Parathyroid adenoma (tissue), 2 donors: ENCODE measurements at regions not wholly inside any gene's neighbourhood (a gene's known extent, or its start where the extent isn't known, plus 50 kb on each side); places are given as distances from the start of the nearest gene placed in this dataset.

ENCODE experiments used
- H2AFZ ChIP-seq: fragments of 300-600 bp; sonication (generic); one replicate; pipeline ENCODE4 v1.7.0; 2017; ENCODE audit warnings: antibody characterized with exemption, mild to moderate bottlenecking
- H3K27ac ChIP-seq: fragments of 300-600 bp; sonication (generic); one replicate; pipeline ENCODE4 v1.7.0; 2017
- H3K27me3 ChIP-seq: fragments of 300-600 bp; sonication (generic); one replicate; pipeline ENCODE4 v1.7.0; 2017; ENCODE audit warnings: low read length; ENCODE audit not compliant: control insufficient read depth, insufficient read depth
- H3K36me3 ChIP-seq: fragments of 300-600 bp; sonication (generic); one replicate; pipeline ENCODE4 v1.7.0; 2017; ENCODE audit warnings: low read length; ENCODE audit not compliant: control insufficient read depth, insufficient read depth
- H3K4me1 ChIP-seq: fragments of 300-600 bp; sonication (generic); one replicate; pipeline ENCODE4 v1.7.0; 2017; ENCODE audit warnings: control low read depth
- H3K4me2 ChIP-seq: fragments of 300-600 bp; sonication (generic); one replicate; pipeline ENCODE4 v1.7.0; 2017; ENCODE audit warnings: low read length
- H3K4me3 ChIP-seq: fragments of 300-600 bp; sonication (generic); one replicate; pipeline ENCODE4 v1.7.0; 2017; ENCODE audit warnings: low read depth, low read length
- H3K79me2 ChIP-seq: fragments of 300-600 bp; sonication (generic); one replicate; pipeline ENCODE4 v1.7.0; 2017; ENCODE audit warnings: control low read depth
- H3K9ac ChIP-seq: fragments of 300-600 bp; sonication (generic); one replicate; pipeline ENCODE4 v1.7.0; 2017; ENCODE audit warnings: mild to moderate bottlenecking
- H3K9me3 ChIP-seq: fragments of 300-600 bp; sonication (generic); one replicate; pipeline ENCODE4 v1.7.0; 2017; ENCODE audit warnings: low read length; ENCODE audit not compliant: control insufficient read depth
- TF ChIP-seq, protein P1 (sequence below): fragments of 300-600 bp; sonication (generic); IDR thresholded peaks from one replicate; pipeline ENCODE4 v1.7.0; 2017; ENCODE audit warnings: antibody characterized with exemption, mild to moderate bottlenecking
- donor health status: primary hyperparathyroidism.

DNA sequence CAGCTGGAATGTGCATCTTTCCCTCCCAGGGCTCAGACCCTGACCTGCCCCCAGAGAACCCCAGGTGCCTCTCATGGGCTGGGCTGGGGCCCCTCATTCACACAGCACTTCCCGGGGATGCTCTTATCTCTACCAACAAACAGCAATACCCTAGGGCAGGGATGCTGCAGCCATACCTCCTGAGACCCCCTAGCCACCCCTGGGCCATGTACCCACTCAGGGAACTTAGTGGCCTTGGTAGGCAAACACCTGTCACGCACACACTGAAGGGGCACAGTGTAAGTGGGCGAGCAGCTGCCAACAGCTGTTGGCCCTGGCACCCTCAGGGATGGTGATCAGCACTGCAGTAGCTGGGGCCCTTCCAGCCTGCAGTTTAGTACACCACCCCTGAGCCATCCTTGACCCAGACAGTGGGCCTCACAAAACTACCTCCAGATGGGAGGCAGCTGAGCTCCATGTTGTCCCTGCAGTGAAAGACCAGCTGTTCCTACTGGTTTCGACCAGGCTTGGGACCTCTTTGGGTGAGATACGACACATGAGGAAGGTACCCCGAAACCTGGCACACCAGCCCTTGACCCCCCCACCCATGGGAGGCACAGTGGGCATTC lies 1723.6 kb downstream of the TP53TG3F start:
- Histone ChIP-seq H3K4me3 (no peak overlapping the region), H3K27me3 (no peaks in the 10 kb centered on the region), H3K36me3 (no peaks in the 10 kb centered on the region), H3K79me2 (no peaks in the 10 kb centered on the region), H3K9ac (no peak overlapping the region), H3K4me2 (no peak overlapping the region), H3K9me3 (no peaks in the 10 kb centered on the region), H3K27ac (no peak overlapping the region), H2AFZ (no peak overlapping the region), H3K4me1 (no peaks in the 10 kb centered on the region)
- TF ChIP-seq, protein P1, sequence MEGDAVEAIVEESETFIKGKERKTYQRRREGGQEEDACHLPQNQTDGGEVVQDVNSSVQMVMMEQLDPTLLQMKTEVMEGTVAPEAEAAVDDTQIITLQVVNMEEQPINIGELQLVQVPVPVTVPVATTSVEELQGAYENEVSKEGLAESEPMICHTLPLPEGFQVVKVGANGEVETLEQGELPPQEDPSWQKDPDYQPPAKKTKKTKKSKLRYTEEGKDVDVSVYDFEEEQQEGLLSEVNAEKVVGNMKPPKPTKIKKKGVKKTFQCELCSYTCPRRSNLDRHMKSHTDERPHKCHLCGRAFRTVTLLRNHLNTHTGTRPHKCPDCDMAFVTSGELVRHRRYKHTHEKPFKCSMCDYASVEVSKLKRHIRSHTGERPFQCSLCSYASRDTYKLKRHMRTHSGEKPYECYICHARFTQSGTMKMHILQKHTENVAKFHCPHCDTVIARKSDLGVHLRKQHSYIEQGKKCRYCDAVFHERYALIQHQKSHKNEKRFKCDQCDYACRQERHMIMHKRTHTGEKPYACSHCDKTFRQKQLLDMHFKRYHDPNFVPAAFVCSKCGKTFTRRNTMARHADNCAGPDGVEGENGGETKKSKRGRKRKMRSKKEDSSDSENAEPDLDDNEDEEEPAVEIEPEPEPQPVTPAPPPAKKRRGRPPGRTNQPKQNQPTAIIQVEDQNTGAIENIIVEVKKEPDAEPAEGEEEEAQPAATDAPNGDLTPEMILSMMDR = no peak

DNA sequence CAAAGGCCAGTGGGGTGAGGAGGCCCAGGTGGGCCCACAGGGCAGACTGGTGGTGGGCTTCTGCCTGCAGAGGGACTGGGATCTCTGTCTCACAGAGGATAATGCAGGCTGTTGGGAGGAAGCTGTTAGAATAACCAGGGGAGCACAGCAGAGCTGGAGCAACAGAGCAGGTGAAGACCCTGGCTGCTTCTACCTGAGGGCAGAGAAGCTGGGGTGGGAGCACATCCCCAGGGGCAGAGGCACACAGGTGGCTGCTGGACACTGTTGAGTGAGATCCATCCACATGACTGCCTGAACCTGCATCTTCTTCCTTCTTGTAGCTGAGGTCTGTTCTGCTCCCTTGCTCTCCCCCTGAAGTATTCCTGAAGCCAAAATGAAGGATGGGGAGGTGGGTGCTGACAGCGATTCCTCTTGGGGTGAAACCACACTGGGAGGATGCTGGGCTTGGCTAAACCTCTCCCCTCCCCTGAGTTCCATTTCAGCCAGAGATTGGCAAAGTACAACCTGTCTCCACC lies 1725.0 kb downstream of the TP53TG3F start:
- TF ChIP-seq, protein P1 = no peak
- Histone ChIP-seq H3K27ac (no peak overlapping the region), H3K79me2 (no peaks in the 10 kb centered on the region), H3K27me3 (no peaks in the 10 kb centered on the region), H3K4me3 (no peak overlapping the region), H3K4me1 (no peaks in the 10 kb centered on the region), H3K9me3 (no peaks in the 10 kb centered on the region), H3K9ac (no peak overlapping the region), H3K36me3 (no peaks in the 10 kb centered on the region), H3K4me2 (no peak overlapping the region), H2AFZ (no peak overlapping the region)

DNA sequence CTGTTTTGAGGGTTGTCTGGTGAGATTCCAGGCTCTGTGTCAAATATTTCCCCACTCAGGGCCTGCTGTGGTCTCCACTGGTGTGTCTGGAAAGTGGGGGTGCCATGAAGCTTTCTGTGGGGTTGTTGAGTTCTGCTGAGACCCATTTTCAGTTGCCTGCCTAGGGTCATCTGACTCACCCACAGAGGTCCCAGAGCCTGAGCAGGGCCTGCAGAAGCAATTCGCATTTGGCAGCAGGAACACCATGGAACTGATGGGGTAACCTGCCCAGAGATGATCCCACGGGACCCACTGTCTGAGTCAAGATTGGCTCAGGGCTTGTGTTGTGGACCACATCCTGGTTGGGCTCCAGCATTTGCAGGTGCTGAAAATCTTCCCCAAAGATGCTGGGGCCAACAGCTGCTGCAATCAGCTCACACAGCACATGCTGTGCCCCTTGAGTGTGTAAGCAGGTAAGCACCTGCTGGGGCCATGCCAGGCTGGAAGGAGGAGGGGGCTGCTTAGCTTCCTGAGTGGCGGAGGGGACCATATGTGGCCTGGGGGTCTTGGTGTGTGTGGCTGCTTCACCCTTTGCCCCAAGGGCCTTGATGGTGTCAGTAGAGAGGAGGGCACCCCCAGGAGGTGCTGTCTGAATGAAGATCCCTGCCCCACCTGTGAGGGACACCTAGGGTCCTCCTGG lies 1726.1 kb downstream of the TP53TG3F start:
- Histone ChIP-seq H3K27me3 (no peaks in the 10 kb centered on the region), H2AFZ (no peak overlapping the region), H3K79me2 (no peaks in the 10 kb centered on the region), H3K27ac (no peak overlapping the region), H3K4me2 (no peak overlapping the region), H3K4me3 (no peak overlapping the region), H3K4me1 (no peaks in the 10 kb centered on the region), H3K9me3 (no peaks in the 10 kb centered on the region), H3K36me3 (no peaks in the 10 kb centered on the region), H3K9ac (no peak overlapping the region)
- TF ChIP-seq, protein P1 = no peak

DNA sequence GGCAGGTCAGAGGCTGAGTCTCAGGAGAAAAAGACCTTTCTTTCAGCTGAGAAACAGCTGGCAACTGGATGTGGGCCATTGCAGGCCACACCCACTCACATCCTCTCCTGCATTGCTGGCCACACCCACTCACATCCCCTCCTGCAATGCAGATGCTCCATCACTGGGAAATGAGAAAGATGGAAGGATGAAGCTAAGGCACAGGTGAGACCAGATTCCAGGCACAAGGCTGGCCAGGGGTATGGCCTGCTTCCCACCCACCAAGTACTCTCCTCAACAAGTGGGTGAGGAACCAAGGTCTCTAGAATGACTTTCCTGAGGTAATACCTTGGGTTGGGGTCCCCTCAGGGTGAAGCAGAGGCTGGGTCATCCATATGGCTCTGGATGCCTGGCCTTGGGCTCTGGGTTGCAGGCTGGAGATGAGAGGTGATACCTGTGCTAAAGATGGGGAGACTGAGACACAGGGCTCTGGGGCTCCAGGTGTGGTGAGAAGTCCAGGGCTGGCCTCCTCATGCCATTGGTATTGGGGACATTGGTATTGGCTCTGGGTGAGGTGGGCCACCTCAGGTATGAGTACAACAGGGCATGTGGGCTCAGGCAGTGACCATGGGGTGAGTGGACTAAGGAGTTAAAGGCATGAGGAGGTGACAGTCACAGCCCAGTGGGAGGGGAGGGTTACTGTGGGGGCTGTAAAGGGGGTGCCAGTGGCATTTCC lies 1726.8 kb downstream of the TP53TG3F start:
- H3K4me1 ChIP-seq = no peaks in the 10 kb centered on the region
- H3K27me3 ChIP-seq = no peaks in the 10 kb centered on the region
- no peak overlapping the region for H3K4me2 ChIP-seq
- H3K79me2 ChIP-seq = no peaks in the 10 kb centered on the region
- no peak overlapping the region for H3K27ac ChIP-seq
- H3K9ac ChIP-seq = no peak overlapping the region
- no peak overlapping the region for H2AFZ ChIP-seq
- no peaks in the 10 kb centered on the region for H3K36me3 ChIP-seq
- H3K9me3 ChIP-seq = no peaks in the 10 kb centered on the region
- TF ChIP-seq, protein P1 = no peak
- no peak overlapping the region for H3K4me3 ChIP-seq
